HG03521 (cell line): ENCODE measurements at regions not wholly inside any gene's neighbourhood (a gene's known extent, or its start where the extent isn't known, plus 50 kb on each side); places are given as distances from the start of the nearest gene placed in this dataset.
"Not testable (repeated sequence)": the region's sequence is repeated elsewhere in the genome, so short reads cannot be mapped to it uniquely, and the experiment has no call there.

Experiments used
- ATAC-seq: cut with Tn5 transposase; IDR thresholded peaks from one replicate; pipeline ENCODE4 v1.9.1; 2021; ENCODE audit warnings: mild to moderate bottlenecking, moderate library complexity; ENCODE audit not compliant: unreplicated experiment

DNA sequence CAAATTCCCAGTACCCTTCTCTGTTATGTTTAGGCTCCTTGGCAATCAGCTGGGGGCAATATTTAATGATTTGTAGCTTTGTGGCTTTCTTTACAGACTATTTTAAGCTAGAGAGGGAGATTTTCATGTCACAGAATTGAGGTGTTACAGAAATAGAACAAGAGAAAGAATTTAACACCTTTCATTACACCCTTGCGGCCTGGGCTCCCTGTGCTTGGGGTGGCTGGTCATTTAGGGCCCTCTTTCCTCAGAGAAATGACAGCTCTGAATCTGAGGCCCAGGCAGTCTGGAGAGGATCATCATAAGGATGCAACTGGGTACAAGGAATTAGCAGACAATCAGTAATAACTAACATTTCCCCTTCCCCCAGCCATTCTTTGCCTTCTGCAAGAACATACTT is 104.5 kb upstream of the INTU start:
- no peak for ATAC-seq

DNA sequence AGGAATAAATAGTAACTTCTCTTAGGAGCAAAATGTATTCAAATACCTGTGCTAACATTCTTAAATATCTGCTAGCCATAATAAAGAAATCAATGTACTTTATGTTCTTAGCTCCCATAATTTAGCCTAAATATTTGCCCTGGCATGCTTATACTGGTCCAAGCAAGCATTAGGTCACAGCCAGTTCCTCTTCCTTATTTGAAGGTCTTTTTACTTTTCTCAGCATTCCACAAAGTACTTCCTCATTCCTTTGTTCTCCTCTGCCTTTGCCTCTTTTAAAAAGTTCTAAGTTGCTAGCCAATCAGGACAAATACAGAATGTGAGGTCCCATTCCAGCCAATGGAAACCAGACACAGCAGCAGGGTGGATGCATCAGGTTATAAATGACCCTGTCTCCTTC is 102.9 kb upstream of the INTU start:
- ATAC-seq: not testable (repeated sequence)

DNA sequence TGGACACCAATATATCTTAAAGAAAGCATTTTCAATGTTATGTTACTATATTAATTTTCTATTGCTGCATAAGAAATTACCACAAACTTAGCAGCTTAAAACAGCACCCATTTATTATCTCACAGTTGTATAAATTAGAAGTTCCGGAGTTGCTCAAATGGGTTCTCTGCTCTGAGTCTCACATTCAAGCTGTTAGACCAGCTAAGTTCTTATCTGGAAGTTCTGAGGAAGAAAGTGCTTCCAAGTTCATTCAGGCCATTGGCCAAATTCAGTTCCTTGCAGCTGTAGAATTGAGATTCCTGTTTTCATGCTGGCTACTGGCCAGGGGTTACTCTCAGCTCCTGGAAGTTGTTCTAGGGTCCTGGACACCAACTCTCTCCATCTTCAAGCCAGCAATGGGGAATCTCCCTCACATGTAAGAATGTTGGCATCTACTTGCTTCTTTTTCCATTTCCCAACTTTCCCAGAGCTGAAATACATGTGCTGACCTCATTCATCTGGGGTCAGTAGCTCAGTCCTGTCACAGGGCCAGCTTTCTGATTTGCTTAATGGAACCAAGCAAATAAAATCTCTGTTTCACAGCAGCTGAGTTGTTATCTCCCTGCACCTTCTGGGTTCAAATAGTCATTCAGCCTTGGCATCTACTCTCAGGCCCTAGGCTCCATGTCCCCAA is 99.6 kb upstream of the INTU start:
- ATAC-seq: no peak

DNA sequence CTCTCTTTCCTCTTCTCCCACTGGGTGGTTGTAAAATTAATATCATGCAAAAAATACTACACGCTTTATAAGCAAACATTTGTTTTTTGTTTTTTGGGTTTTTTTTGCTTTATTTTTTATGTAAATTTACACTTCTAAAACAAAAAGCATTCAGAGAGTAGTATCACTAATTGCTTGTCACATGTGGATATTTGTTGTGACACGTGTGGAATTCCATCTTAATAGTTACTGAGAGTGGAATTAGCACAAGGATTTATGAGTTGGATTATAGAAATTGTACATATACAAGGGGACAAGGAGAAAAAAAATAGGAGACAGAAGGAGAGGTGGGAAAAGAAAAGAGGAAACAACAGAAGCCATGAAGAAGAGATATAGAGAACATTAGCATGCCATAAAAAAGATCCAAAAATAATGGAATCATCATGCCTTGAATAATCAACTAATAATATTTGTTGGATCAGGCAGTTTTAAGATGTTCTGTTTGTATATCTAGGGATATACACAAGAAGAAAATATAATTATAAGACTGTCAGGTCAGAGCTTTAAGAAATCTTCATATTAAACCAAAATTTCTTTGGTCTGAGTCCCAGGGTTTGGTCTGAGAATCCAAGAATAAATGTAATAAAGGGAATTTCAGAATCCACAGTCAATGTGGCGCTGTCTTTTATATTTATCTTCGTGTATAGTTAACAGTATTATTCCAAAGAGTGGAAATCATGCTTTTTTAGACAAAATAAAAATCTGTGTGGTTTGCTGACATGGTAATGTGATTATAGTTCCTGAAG is 98.5 kb upstream of the INTU start:
- ATAC-seq: no peak

DNA sequence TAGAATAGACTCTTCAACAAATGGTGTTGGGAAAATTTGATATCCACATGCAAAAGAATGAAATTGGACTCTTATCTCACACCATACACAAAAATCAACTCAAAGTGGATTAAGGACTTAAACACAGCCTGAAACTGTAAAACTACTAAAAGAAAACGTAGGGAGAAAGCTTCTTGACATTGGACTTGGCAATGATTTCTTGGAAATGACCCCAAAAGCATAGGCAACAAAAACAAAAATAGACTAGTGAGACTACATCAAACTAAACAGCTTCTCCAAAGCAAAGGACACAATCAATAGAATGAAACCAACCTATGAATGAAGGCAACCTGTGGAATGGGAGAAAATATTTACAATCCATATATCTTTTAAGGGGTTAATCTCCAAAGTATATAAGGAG is 94.7 kb upstream of the INTU start:
- no peak for ATAC-seq

DNA sequence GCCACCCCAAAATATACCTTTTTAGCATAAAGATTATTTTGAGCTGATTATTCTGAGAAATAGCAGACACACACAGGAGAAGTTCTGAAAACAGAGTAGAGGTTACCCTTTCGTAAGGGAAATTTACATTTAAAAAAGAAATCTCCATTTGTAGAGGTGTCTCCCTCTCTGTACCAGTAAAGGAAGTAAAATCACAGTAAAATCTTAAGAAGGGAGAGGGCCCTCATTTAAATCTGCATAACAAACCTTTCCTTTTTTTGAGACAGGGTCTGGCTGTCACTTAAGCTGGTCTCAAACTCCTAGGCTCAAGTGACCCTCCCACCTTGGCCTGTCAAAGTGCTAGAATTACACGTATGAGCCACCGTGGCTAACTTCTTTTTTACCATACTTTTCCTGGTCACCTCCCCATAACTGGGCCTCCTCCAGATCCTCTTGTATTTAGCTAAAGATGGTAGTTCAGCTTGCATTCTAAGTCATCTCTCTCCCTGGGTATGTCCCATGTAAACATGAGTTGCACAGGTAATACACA is 92.2 kb upstream of the INTU start:
- no peak for ATAC-seq

DNA sequence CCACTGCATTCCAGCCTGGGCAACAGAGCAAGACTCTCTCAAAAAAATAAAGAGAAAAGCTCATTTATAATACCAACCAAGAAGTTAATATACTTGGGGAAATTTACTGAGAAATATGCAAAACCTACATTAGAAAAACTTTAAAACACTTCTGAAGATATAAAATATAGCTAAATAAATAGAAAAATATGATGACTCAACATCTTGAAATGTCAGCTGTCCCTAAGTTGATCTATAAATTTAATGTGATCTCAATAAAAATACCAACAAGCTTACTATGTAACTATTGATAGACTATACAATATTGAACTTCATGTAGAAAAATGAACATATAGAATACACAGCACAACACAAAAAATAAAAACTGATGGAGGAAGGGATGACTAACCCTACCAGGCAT is 87.5 kb upstream of the INTU start:
- no peak for ATAC-seq

DNA sequence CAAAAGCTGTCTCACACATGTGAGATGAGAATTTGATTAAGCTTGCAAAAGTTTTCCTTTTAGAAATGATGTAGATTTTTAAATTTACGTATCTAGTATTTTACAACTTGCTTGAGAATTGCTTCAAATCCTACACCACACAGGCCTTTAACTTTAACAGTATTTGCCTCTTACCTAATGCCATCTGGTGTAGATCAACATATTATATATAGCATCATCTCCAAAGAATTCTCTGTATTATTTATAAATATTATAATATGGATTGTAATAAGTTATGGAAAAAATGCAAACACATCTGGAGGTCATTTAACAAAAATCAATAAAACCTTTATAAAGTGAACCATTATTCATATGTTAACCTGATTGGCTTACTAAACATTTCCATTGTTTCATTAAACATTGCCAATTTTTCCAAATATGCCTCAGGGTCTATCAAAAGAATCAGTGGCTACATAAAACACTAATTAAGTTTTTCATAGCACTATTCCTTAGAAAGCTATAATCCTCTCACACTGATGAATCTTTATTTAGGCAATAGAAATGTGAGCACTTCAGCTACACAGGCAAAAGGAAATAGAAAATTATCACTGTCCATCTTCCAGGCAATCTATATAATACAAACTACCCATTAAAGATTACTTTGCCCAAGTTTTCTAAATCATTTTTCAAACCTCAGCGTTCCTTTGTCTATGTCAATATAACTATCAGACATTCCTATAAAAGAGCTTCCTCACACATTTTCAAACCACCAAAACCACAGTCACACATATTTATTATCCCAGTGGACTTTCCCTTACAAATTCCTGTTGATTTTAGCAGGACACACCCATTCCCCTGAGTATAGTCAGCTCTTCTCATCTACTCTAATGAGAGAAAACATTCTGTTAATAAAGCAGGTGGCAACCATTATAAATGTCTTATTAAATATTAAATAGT is 83.5 kb upstream of the INTU start:
- no peak for ATAC-seq

DNA sequence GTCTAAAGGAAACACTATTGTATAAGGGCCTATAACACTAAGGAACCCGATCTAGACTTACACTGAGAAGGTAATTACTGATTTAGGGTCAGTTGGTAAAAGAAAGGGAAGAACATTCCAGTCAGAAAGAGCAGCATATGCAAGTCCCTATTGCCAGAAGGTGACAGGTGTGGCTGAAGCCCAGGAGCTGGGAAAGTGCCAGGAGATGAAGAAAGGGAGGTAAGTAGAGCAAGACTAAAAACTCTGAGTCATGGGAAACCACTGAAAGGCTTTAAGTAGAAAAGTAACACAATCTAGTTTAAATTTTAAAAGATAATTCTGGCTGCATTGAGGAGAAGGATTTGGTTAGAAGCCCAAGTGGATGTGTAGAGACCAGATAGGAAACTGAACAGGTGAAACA is 77.7 kb upstream of the INTU start:
- no peak for ATAC-seq

DNA sequence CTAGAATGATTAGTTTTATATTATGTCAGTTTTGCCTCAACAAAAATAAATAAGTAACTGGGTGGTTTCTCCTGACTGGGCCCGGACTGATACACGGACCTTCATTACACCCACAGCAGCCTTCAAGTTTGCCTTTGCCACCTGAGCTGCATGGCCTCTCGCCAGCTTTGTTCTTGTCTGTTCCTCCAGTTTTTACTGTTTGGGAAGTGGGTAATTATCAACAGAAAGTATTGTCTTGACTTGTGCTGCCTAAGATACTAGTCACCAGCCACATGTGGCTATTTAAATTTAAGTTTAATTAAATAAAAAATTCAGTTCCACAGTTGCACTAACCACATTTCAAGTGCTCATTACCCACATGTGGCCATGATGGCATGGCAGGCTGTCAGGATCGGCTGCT is 74.7 kb upstream of the INTU start:
- ATAC-seq: no peak

DNA sequence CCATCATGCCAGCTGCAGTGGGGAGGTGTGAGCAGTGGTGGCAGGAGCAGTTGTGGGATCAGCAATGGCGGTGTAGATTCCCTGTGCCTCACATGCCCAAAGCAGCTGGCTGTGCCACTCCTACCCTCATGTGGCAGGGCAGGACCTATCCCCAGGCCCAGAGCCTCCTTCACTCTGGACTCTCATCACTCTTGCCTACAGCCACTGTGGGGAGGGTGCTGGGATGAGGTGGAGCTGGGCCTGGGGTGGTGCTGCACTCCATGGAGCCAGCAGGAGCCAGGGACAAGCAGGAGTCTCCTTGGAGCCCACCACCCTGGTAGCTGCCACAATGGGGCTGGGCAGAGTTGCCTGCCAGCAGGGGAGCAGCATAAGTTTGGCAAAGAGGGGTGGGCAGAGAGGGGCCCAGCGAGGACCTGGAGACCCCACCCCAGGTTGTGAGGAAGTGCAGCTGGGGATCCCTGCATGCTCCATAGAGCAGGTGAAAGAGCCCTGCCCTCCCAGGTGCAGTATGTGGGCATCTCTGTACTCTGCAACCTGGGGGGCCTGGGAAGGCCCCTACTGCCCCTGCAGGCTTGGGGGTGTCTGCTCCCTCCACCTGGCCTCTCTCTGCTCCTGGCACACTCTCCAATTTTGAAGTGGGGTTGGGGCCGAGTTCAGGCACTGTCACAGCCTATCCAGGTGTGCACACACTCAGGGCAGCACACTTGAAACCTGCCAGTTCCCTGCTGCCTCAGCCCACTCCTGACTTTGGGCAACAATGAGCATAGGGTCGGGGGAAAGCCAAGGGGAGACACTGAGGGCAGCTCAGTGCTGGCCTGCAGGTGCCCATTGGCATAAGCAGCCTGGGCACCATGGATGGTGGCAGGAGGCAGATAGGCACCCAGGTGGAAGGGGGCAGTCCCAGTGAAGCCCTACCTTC is 74.0 kb upstream of the INTU start:
- no peak for ATAC-seq

DNA sequence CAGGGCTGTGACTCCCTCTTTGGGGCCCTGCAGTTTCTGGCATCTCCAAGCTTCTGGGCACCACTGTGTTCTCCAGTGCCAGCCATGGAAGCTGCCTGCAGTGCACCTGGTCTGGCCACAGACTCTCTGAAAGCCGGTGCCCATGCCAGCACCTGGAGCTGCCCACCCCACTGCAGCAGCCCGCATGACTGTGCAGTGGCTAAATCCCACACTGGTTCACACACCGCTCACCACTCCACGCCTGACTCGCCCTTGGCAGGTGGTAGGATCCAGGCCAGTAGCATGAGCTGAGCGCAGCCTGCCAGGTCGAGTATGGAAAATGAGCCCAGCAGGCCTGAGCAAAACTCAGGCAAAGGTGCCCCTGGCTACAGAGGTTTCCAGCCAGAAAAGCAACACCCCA is 72.8 kb upstream of the INTU start:
- ATAC-seq: no peak

DNA sequence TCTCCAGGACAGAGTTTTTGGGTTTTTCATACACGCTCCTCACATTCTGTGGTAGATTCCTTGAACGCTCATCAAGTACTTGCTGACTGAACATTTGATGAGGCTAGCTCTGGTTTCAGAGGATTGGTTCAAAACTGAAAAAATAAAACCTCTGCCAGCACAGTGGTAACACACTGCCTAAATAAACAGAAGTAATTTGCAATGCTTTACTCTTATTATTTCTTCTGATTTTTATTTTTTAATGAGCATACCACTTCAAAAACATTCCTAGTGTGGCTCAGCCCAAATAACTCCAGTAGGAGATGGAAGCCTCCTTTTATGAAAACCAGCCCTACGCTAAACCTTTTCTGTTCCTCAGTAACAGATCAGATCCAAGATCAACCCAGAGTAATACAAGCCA is 72.0 kb upstream of the INTU start:
- ATAC-seq: no peak

DNA sequence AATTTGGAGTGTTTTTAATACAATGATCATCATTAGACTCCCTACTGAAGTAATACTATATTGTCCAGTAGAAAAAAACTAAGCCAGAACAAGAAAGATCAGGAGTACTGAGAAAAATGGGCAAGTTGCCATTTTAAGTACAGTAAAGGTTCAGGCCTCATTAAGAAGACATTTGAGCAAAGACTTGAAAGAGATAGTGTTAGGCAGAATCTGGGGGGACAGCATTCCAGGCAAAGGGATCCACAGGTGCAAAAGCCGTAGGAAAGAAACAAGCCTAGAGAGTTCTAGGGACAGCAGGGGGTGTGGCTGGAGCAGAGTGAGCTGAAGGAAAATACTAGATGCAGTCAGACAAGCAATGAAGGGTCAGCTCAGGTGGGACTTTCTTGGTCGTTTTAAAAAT is 58.1 kb upstream of the INTU start:
- ATAC-seq: no peak

DNA sequence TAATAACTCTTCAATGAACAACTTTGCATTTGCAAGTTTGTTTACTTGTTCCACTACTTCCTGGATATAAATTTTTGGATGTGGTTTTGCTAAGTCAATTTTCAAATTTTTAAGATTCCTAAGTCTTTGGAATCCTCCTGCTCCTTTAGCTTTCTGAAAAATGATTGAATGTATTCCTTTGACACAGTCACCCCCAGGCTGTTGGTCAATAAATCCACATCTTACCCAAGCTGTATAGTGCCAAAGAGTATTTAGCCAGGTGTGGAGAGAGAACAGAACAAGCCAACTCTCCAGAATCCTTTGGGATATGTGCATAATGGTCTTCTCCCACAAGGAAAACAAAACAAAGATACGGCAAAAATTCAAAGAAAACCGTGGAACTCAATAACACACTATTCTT is 56.9 kb upstream of the INTU start:
- no peak for ATAC-seq

DNA sequence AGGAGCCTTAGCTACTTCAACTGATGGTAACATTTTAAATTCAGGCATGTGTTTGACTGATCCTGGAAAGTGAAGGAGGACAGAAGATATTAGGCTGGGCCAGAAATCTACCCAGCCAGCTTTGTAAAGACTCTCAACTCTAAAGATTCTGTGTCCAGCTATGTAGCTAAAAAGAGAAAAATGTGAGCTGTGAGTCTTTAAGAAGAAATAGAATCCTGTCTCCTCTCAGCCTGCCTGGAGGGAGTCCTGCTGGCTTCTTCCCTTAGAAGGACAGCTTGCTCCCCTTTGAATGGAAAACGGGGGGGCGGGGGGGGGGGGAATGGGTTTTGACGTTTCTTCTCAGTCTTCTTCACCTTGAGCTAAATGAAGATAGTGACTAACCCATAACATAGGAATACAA is 54.3 kb upstream of the INTU start:
- no peak for ATAC-seq

DNA sequence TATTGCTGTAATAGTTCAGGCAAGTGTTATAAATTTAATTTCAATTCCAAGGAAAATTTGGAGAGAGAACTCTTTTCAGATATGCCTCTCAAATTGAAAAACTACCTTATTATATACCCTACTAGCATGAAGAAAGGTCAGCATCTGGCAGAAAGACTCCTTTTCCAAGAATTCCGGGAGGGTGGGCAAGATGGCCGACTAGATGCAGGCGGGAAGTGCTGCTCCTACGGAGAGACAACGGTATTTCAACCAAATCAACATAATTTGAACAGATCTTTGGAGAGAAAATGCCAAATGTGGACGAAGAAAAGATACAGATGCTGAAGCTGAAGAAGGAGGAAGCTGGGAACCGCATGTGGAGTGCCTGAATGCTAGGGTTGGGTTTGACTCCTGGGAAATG is 53.8 kb upstream of the INTU start:
- no peak for ATAC-seq

DNA sequence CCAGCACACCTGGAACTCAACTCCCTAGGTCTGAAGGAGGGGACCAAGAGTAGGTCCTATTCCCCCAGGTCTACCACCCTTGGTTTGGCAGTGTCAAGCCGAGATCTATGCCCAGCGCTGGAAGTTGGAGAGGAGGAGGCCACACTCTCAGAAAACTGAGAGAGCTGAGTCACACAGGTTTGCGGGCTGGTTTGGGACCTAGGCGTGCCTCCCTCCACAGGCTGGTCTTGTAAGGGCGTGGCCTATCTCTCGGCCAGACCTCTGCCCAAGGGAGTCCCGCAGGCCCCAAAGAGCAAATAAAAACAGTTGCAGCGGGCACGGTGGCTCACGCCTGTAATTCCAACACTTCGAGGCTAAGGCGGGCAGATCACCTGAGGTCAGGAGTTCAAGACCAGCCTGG is 52.9 kb upstream of the INTU start:
- no peak for ATAC-seq

DNA sequence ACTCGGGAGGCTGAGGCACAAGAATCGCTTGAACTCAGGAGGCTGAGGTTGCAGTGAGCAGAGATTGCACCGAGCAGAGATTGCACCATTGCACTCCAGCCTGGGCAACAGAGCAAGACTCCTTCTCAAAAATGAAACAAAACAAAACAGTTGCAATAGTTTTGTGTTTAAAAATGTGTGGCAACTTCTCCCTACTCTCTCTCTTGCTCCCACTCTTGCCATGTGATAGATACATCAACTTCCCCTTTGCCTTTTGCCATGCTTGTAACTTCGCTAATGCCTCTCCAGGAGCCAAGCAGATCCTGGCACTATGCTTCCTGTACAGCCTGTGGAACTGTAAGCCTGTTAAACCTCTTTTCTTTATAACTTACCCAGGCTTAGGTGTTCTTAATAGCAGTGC is 52.5 kb upstream of the INTU start:
- no peak for ATAC-seq

DNA sequence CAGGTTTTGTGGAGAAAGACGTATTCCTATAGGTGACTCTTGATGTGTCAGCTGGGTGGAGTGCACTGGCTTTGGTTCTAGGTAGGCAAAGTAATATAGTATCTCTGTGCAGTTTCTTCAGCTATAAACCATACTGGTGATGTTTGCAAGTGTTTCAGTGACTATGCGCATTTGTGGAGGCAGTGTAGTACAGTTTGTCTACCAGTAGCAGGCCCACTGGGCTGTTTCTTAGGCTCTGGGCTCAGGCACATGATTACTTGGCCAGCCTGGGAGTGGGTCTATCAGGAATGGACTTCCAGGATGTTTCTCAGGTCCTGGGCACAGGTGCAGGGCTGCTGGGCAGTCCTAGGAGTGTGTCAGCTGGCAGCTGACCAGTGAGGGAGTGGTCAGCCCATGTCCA is 51.9 kb upstream of the INTU start:
- no peak for ATAC-seq
